ENCODE measurements at regions not wholly inside any gene's neighbourhood (a gene's known extent, or its start where the extent isn't known, plus 50 kb on each side); places are given as distances from the start of the nearest gene placed in this dataset.

- DNase-seq: no peak
- Histone ChIP-seq H3K79me2 (ENCODE audit: insufficient read depth, low read length) (no peaks in the 10 kb centered on the region), H3K9me3 (replicated peaks in 1 of 2; ENCODE audit: control insufficient read depth in 1 of 2, insufficient read depth in 1 of 2, low read length in 2 of 2) (no peaks in the 10 kb centered on the region), H2AFZ (ENCODE audit: insufficient read depth, low read depth, low read length, poor library complexity, severe bottlenecking) (no peak overlapping the region), H4K20me1 (ENCODE audit: insufficient read depth, low read length) (no peaks in the 10 kb centered on the region), H3K27ac (ENCODE audit: low read depth in 1 of 2, low read length in 2 of 2) (no peak overlapping the region), H3K9ac (ENCODE audit: insufficient read depth, low read length, poor library complexity, severe bottlenecking) (no peak overlapping the region), H3K4me1 (ENCODE audit: control insufficient read depth in 1 of 2, insufficient read depth in 2 of 2, low read length in 2 of 2) (no peaks in the 10 kb centered on the region), H3K4me3 (replicated peaks in 1 of 3; ENCODE audit: low read depth in 2 of 3, low read length in 3 of 3) (no peak overlapping the region), H3K27me3 (ENCODE audit: control insufficient read depth in 2 of 2, insufficient read depth in 2 of 2, low read length in 2 of 2) (no peaks in the 10 kb centered on the region), H3K36me3 (replicated peaks in 1 of 2; ENCODE audit: control insufficient read depth in 1 of 2, insufficient read depth in 2 of 2, low read length in 2 of 2) (no peaks in the 10 kb centered on the region), H3K4me2 (replicated peaks; ENCODE audit: extremely low read depth, low read length, poor library complexity, severe bottlenecking) (no peak overlapping the region)
- no peak overlapping the region for H3K27ac Mint-ChIP-seq
- intact Hi-C loops (cut with micrococcal nuclease): no loop called here
- H3K4me1 Mint-ChIP-seq: no peaks in the 10 kb centered on the region
- 50% methylated on average over 5 of the region's 12 CpGs for WGBS (ENCODE audit: insufficient coverage)
- H3K9me3 Mint-ChIP-seq: no peaks in the 10 kb centered on the region
- no peak overlapping the region for H3K4me3 Mint-ChIP-seq
- H3K27me3 Mint-ChIP-seq (ENCODE audit: low read depth in 3 of 3): no peaks in the 10 kb centered on the region
- no peaks in the 10 kb centered on the region for H3K36me3 Mint-ChIP-seq
- TF ChIP-seq CTCF (IDR thresholded peaks at IDR 0.05): no peak
These were observed 2340.7 kb downstream of the PCDH7 start for GRCh38 chr4:33060674-33061542.

GRCh38 chr4:33061727-33062126 is 2341.6 kb downstream of the PCDH7 start:
- Histone ChIP-seq H3K9me3 (replicated peaks in 1 of 2; ENCODE audit: control insufficient read depth in 1 of 2, insufficient read depth in 1 of 2, low read length in 2 of 2) (no peaks in the 10 kb centered on the region), H3K27me3 (ENCODE audit: control insufficient read depth in 2 of 2, insufficient read depth in 2 of 2, low read length in 2 of 2) (no peaks in the 10 kb centered on the region), H4K20me1 (ENCODE audit: insufficient read depth, low read length) (no peaks in the 10 kb centered on the region), H3K4me1 (ENCODE audit: control insufficient read depth in 1 of 2, insufficient read depth in 2 of 2, low read length in 2 of 2) (no peaks in the 10 kb centered on the region), H3K4me2 (replicated peaks; ENCODE audit: extremely low read depth, low read length, poor library complexity, severe bottlenecking) (no peak overlapping the region), H3K4me3 (replicated peaks in 1 of 3; ENCODE audit: low read depth in 2 of 3, low read length in 3 of 3) (no peak overlapping the region), H2AFZ (ENCODE audit: insufficient read depth, low read depth, low read length, poor library complexity, severe bottlenecking) (no peak overlapping the region), H3K36me3 (replicated peaks in 1 of 2; ENCODE audit: control insufficient read depth in 1 of 2, insufficient read depth in 2 of 2, low read length in 2 of 2) (no peaks in the 10 kb centered on the region), H3K9ac (ENCODE audit: insufficient read depth, low read length, poor library complexity, severe bottlenecking) (no peak overlapping the region), H3K79me2 (ENCODE audit: insufficient read depth, low read length) (no peaks in the 10 kb centered on the region), H3K27ac (ENCODE audit: low read depth in 1 of 2, low read length in 2 of 2) (no peak overlapping the region)
- Mint-ChIP-seq H3K27ac (no peak overlapping the region), H3K27me3 (ENCODE audit: low read depth in 3 of 3) (no peaks in the 10 kb centered on the region), H3K4me1 (no peaks in the 10 kb centered on the region), H3K36me3 (no peaks in the 10 kb centered on the region), H3K9me3 (no peaks in the 10 kb centered on the region), H3K4me3 (no peak overlapping the region)
- no peak for DNase-seq
- intact Hi-C loops (cut with micrococcal nuclease): no loop called here
- TF ChIP-seq CTCF (IDR thresholded peaks at IDR 0.05): no peak
